G401.6 (cell line): ENCODE measurements at regions not wholly inside any gene's neighbourhood (a gene's known extent, or its start where the extent isn't known, plus 50 kb on each side); places are given as distances from the start of the nearest gene placed in this dataset.

Experiments used
- FAIRE-seq: peaks from 2 replicates; lab custom pipeline; 2012; peaks lifted over from hg19 to GRCh38; lab: Jason Lieb, UNC

- no peak for FAIRE-seq
Measured at GRCh38 chr15:49751191-49751590, 130.3 kb downstream of the DTWD1 start.

DNA sequence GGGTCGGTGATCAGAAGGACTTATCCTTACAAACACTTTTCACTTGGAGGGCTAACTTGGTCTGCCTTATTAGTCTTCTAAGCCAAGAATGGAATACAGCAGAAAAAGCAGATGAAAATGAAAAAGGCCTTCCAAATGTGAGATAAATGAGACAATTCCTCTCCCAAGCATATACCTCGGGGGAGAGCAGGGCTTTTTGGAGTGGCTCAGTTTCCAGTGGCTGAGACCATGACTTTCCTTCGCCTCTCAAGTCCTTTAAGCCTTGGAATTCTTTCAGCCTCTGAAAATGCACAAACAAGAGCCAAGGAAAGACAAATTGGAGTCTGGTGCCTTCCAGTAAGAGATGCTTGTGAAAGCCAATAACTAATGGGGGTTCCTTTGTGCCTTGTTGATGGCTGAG is 130.9 kb downstream of the DTWD1 start:
- no peak for FAIRE-seq

DNA sequence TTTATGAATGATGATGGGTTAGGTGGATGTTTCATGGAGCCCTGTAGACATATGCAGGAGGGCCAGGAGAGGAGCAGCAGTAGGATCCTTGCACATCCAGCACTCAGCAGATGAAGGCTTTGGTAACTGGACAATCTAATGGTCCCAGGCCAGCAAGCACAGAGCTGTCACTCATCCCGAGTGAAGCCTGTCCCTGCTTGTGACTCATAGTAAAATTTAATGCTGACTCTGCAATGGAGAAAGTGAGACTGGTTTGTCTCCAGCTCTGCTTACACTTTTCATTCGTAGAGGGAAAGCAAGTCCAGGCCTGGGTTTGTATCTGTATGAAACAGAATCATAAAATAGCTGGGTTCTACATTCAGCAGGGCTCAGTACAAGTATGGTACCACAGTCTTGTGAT is 131.7 kb downstream of the DTWD1 start:
- FAIRE-seq, result no peak

DNA sequence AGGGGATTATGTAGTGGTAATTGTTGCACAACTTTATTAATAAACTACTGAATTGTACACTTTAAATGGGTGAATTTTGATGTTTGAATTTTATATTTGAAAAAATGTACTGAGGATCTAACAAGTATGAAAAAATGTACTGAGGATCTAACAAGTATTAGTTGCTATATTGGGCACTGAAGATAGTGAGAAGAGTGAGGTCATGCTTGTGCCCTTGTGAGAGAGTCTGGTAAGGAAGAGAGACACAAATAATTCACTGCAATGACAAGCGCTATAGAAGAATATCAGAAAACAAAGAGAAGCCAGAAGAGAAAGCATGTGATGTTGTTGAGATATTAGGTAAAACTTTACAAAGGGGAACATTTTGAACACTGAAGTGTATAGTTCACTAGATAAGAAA is 137.6 kb downstream of the DTWD1 start:
- no peak for FAIRE-seq

DNA sequence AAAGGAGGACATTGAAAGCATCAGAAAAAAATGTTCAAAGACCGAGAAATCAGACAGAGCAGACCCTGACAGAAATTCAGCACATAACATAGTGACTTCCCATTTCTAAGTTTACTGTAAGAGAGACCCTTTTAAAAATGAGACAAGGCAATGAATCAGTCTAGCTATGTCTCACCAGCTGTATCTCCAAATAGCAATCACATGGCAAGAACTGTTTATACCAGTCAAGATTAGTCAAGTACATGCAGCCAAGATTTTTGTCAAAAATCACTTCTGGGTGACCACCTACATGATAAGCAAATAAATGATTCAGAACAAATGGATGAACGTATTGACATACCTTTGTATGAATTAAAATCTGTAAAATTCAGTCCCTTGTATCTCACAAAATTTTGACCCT is 138.0 kb downstream of the DTWD1 start:
- no peak for FAIRE-seq

GRCh38 chr15:49760749-49761148 is 139.9 kb downstream of the DTWD1 start:
- FAIRE-seq, result no peak

GRCh38 chr15:49769225-49769624 is 148.4 kb downstream of the DTWD1 start:
- no peak for FAIRE-seq

GRCh38 chr15:49789436-49789835 is 168.6 kb downstream of the DTWD1 start:
- FAIRE-seq, result peak; percentile 49

GRCh38 chr15:49793943-49794342 is 173.1 kb downstream of the DTWD1 start:
- FAIRE-seq, result no peak

GRCh38 chr15:49801796-49802195 is 180.9 kb downstream of the DTWD1 start:
- no peak for FAIRE-seq
